ENCODE measurements at regions not wholly inside any gene's neighbourhood (a gene's known extent, or its start where the extent isn't known, plus 50 kb on each side); places are given as distances from the start of the nearest gene placed in this dataset.

- no peaks in the 10 kb centered on the region for H4K20me1 ChIP-seq (ENCODE audit: insufficient read depth, low read length)
- no peak for DNase-seq (ENCODE audit: low spot score)
- no peak overlapping the region for H3K4me2 ChIP-seq (ENCODE audit: low read length)
- H3K79me2 ChIP-seq (ENCODE audit: insufficient read depth, low read depth, low read length), result no peaks in the 10 kb centered on the region
- intact Hi-C loops (cut with micrococcal nuclease; ENCODE audit: unreplicated experiment), result loop anchor here (10.0 kb wide), 2 partner anchors 355 to 435 kb away; no protein-coding TSS in a partner anchor
- no peaks in the 10 kb centered on the region for H3K9me2 ChIP-seq (ENCODE audit: insufficient read depth, low read length)
- H3K27ac ChIP-seq (ENCODE audit: low read depth, low read length, poor library complexity, severe bottlenecking), result no peak overlapping the region
- H3K36me3 ChIP-seq (ENCODE audit: insufficient read depth, low read length), result peaks cover 13% of the 10 kb centered on the region; the same call in 1 of the 2 replicates
- no TSS peak for BruUV-seq (replicated peaks)
- H3K4me1 ChIP-seq (ENCODE audit: insufficient read depth, low read length, poor library complexity, severe bottlenecking), result peaks cover 69% of the 10 kb centered on the region
- TF ChIP-seq EZH2phosphoT487 (IDR thresholded peaks at IDR 0.05; ENCODE audit: borderline replicate concordance, low read depth, low read length), result no peak
- TF ChIP-seq CTCF (conservative IDR thresholded peaks at IDR 0.05; ENCODE audit: low read length), result no peak
- H3K4me3 ChIP-seq (ENCODE audit: low read depth, low read length, poor library complexity, severe bottlenecking), result no peak overlapping the region
- no peak overlapping the region for H2AFZ ChIP-seq (ENCODE audit: low read length)
- POLR2A ChIA-PET, result interaction anchor here (1.1 kb wide), 1 partner anchor 92 kb away, joined by 4 read pairs; no protein-coding TSS in a partner anchor
- peaks cover 12% of the 10 kb centered on the region; the same call in 1 of the 2 replicates for H3K9me3 ChIP-seq (ENCODE audit: low read length)
- CTCF ChIA-PET (ENCODE audit: unreplicated experiment), result no interaction called here
These were observed 62.3 kb downstream of the IGLL5 start for GRCh38 chr22:22949953-22950352.

- Histone ChIP-seq H3K4me1 (ENCODE audit: insufficient read depth, low read length, poor library complexity, severe bottlenecking) (peaks cover 69% of the 10 kb centered on the region), H3K27ac (ENCODE audit: low read depth, low read length, poor library complexity, severe bottlenecking) (peak overlapping the region; percentile 11), H3K4me3 (ENCODE audit: low read depth, low read length, poor library complexity, severe bottlenecking) (no peak overlapping the region), H3K36me3 (ENCODE audit: insufficient read depth, low read length) (peaks cover 13% of the 10 kb centered on the region; the same call in 1 of the 2 replicates), H2AFZ (ENCODE audit: low read length) (no peak overlapping the region), H3K79me2 (ENCODE audit: insufficient read depth, low read depth, low read length) (no peaks in the 10 kb centered on the region), H3K9me3 (ENCODE audit: low read length) (peaks cover 12% of the 10 kb centered on the region; the same call in 1 of the 2 replicates), H3K9me2 (ENCODE audit: insufficient read depth, low read length) (no peaks in the 10 kb centered on the region), H4K20me1 (ENCODE audit: insufficient read depth, low read length) (no peaks in the 10 kb centered on the region), H3K4me2 (ENCODE audit: low read length) (peak overlapping the region; percentile 41)
- DNase-seq (ENCODE audit: low spot score), result peak; percentile 71
- TF ChIP-seq EZH2phosphoT487 (IDR thresholded peaks at IDR 0.05; ENCODE audit: borderline replicate concordance, low read depth, low read length) (no peak), CTCF (conservative IDR thresholded peaks at IDR 0.05; ENCODE audit: low read length) (no peak)
- ChIA-PET POLR2A (interaction anchor here (0.6 to 1.1 kb wide), 2 partner anchors 93 to 154 kb away, joined by 3 to 4 read pairs; no protein-coding TSS in a partner anchor), CTCF (ENCODE audit: unreplicated experiment) (interaction anchor here (0.9 kb wide), 1 partner anchor 101 kb away, joined by 3 read pairs; no protein-coding TSS in a partner anchor)
- no TSS peak for BruUV-seq (replicated peaks)
- intact Hi-C loops (cut with micrococcal nuclease; ENCODE audit: unreplicated experiment), result loop anchor here (10.0 kb wide), 2 partner anchors 356 to 434 kb away; no protein-coding TSS in a partner anchor
These were observed 63.4 kb downstream of the IGLL5 start for GRCh38 chr22:22951035-22951434.
